ENCODE measurements at regions not wholly inside any gene's neighbourhood (a gene's known extent, or its start where the extent isn't known, plus 50 kb on each side); places are given as distances from the start of the nearest gene placed in this dataset.
"Not testable (repeated sequence)": the region's sequence is repeated elsewhere in the genome, so short reads cannot be mapped to it uniquely, and the experiment has no call there.

DNA sequence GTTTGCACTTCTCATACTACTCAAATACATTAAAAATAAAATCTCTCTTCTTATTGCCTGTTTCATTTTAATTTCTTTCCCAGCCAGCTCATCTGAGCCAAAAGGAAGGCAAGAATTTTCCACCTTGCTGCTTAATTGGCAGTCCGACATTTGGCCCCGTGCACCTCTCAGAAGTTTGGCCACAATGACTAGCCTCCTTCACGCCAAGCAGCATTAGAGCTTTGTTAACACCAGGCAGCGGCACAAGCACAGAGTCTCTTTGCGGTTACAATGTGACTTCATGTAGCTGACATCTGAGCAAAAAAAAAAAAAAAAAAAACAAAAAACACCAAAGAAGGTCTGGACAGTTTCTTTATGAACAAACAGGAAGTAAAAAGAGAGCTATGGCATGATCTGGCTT is 248.9 kb downstream of the OSR1 start:
- ChIA-PET POLR2A (no interaction called here), CTCF (no interaction called here)

DNA sequence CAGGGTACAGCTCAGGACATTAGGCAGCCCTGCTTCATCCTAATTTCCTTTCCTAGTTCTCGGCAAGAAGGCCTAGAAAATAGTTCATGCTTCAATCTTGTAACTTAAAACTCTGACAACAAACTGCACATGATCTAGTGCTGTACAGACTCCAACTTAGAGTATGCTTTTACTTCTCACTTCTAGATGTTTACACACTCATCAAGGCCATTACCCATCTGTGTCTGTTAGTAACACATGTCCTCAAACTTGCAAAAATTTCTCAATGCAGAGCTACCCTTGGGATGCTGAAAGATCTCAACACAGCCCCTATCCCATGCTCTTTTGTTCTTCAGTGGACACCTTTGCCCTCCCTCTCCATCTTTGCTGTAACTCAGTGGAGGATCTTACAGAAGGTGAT is 252.0 kb downstream of the OSR1 start:
- CTCF ChIA-PET = no interaction called here
- POLR2A ChIA-PET = no interaction called here

DNA sequence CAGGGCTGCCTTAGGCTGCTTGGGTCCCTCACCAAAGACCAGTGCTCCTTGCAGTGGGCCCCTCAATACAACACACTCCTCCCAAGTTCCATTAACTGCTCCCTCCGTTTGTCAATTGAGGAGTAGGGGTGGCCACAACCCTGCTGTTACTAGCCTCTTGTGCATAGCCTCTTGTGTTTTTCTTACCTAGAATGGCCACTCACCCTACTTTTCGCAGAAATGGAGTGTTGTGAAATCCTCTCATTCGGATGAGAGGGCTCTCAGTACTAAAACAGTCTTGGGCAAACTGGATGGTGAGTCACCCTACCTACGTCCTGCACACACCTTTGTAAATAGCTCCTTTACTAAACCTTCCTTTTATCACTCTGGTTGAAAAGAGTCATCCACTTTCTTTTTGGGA is 253.9 kb downstream of the OSR1 start:
- CTCF ChIA-PET = no interaction called here
- POLR2A ChIA-PET = no interaction called here

DNA sequence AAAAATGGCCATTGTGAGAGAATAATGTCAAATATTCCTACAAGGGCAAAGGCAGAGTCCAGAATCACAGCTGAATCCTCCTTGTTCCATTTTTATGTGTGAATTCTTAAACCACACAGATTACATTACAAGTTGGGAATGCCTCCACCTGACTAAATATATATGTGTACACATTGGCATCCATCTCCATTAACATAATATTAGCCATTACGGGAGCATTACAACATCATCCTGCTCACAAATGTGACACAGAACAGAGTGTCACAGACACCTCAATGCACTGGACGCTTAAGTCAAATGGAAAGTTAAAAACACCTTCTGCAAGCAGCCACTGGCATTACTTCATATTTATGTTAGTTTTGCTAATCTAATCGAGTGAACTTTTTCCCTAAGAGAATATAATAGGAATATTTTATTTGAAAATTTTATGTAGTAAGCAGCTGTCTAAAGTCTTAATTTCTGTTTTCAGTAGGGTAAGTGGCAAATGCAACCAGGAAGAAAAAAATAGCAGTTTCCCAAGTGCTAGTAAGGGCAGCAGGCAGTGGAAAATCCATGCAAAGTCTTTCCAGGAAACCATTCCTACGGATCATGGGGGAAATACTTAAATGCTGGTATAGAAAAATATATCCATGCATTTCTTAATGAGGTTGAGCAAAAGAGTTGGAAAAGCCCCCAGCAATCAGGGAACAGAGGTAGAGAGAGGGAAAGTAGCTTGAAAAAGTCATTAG is 255.6 kb downstream of the OSR1 start:
- ChIA-PET POLR2A (no interaction called here), CTCF (no interaction called here)

DNA sequence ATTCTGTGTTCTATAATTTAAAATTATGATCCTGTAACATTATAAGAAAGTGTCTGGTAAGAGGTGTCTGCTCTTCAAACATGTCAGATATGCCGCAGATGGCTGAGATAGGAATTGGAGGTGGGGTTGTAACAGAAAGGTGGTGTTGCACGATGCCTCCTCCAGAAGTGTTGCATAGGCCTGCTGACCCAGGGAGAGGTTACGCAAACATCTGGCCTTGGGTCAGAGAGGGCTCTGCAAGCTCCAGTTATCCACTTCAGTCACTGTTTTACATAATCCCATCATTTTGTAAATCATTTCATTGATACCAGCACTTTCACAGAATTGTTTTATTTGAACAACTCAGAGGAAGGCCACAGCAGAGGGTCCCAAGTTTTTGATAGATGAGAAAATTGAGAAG is 256.5 kb downstream of the OSR1 start:
- ChIA-PET POLR2A (no interaction called here), CTCF (no interaction called here)

DNA sequence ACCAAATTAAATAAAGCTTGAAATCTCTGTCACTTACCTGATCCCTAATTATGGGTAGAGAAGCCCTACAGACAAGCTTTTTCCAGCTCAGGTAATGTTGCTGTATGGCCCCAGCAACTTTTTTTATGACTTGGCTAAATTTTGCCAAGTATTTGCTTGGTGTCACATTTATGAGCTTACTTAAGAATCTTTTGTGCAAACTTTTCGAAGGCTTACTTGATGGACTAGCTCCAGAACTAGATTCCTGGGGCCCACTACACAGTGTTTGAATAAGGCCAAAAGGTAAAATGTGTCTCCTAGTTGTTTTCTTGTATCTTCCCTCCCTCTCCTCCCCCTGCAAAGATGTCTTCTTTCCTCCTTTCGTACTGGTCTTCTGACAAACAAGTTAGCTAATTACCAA is 257.9 kb downstream of the OSR1 start:
- CTCF ChIA-PET = no interaction called here
- POLR2A ChIA-PET = no interaction called here

DNA sequence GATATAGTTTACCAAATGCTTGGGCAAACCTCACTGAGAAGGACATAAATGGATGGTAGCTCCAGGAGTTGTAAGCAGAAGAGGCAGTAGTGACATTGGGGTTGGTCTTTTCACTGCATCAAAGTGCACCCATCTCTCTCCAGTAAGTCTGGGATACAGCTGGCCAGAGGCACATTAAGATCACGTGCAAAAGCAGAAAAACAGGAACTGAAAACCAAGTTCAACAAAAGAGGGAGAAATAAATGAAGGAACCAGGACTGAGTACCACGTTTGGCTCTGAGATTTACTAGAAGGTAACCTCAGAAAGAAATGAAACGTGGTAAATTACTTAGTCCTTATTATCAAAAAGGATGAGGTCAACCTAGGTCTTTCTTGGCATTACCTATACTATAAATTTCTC is 259.2 kb downstream of the OSR1 start:
- CTCF ChIA-PET = no interaction called here
- POLR2A ChIA-PET = no interaction called here

DNA sequence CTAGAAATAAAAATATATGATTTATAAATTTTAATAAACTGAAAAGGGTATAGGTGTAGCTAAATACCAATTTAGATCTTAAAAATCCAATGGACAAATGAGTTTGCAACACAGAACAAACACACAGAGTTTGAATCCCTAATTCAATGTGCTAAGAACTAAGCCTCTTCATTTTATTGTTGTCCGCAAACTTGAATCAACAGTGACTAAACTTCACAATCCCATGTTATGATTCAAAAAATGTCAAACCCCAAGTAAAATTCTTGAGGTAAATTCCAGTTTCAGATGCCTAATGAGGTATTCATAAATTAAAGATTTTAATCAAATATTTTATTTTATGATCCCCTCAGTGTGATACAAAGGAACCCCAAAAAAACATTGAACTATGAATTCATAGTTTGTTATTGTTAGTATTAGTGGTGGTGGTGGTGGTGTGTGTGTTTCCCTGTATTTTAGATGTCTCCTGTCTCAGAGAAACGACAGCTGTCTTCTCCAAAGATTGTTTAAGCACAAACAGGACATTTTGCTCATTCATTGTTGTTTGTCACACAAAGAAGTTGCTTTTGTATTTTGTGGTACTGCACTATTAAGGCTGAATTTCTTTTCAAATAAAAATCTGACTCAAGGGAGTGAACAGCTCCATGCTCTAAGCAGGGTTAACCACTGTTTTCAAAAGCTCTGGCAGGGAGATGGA is 259.8 kb downstream of the OSR1 start:
- CTCF ChIA-PET = no interaction called here
- POLR2A ChIA-PET = no interaction called here

DNA sequence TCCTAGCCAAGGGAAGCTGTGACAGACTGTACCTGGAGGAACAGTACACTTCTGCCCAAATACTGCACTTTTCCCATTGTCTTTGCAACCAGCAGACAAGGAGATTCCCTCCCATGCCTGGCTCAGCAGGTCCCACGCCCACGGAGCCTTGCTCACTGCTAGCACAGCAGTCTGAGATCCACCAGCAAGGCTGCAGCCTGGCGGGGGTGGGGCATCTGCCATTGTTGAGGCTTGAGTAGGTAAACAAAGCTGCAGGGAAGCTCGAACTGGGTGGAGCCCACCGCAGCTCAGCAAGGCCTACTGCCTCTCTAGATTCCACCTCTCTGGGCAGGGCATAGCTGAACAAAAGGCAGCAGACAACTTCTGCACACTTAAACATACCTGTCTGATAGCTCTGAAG is 268.9 kb downstream of the OSR1 start:
- POLR2A ChIA-PET = not testable (repeated sequence)

DNA sequence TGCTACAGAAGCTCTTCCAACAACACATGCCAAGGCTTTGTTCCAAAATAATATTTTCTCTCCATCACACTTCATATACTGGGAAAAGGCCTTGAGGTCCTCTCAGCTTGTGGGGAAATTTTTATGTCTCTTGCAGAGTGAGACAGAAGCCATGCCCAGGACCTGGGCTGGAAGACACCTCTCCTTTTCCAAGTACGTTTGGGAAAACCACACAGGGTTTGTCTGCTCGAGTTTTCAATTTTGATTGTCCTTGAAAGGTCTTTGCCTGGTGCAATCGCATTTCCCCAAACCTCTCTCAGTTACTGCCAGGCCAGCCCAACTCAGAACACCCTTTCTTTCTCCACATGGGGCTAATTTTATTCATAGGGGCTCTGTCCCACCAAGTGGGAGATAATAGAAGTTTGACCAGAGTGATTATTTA is 272.2 kb downstream of the OSR1 start:
- ChIA-PET CTCF (no interaction called here), POLR2A (no interaction called here)

More for the DNA sequence above, 268.9 kb downstream of the OSR1 start:
- CTCF ChIA-PET = not testable (repeated sequence)

DNA sequence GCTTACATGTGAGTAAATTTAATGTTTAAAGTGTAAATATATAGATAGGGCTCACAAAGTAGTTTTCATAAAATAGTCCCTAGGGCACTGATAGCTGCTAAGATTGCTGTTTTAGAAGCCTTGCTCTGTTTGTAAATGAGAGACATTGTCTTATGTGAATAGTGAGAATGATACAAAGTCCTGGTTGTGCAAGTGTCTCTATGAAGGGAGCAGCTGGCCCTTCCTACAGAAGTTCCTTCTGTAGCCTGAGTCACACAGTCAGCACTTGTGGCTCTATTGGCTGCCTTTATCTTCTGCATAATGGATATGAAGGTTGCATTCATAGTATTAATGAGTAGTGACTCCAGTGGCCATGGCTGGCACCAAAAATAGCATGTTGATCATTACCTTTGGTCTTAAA is 279.7 kb downstream of the OSR1 start:
- CTCF ChIA-PET = no interaction called here
- POLR2A ChIA-PET = no interaction called here

DNA sequence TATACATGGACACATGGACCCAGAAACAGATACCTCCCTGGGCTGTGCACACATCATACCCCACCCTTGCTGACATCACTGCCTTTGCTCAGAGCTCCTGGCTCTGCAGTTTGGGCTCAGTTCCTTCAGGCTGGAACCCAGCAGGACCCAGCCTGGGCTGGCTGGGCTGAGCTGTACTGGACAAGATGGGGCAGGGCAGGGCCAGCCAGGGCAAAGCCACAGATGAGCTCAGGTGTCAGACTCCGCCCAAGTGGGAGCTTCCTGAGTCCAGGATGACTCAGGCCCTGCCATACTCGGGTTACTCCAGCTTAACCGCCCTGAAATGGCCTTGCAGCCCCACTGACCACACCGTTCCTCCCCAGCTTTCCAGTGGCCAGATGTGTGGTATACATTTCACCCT is 284.9 kb downstream of the OSR1 start:
- ChIA-PET CTCF (no interaction called here), POLR2A (no interaction called here)

DNA sequence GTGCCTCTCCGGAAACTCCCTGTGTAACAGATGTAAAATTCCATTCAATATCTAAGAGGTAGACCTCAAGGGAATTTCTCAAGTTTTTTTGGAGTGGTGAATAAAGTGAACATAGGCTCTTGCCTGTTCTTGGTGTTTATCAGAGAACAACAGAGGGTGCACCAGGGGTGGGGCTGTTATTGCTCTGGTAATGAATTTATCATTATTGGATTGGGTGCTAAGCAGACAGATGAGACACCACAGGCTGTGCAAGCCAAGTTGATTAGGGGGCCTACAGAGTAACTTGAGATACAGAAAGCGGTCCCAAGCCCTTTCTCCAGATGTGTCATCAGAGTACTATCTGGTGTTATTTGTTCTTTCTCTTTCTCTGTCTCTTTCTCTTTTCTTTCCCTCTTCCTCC is 286.3 kb downstream of the OSR1 start:
- POLR2A ChIA-PET = no interaction called here

DNA sequence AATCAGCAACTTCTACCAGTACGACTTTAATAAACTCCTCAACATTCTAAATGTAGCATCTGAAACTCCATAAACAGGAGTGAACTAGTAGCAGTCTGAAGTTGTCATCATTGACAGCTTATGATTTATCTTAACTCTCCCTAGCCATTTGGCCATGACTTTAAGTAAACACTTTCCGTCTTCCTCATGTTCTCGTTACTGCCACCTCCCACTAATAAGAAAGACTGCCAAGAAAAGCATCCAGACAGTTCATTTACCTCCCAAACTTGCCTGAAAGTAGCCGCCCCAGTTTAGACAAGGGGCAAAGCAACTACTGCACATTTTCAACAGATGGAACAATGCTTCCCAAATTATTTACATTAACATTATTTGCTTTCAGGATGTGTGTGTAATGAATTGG is 287.5 kb downstream of the OSR1 start:
- ChIA-PET CTCF (no interaction called here), POLR2A (no interaction called here)

More for the DNA sequence above, 286.3 kb downstream of the OSR1 start:
- CTCF ChIA-PET = no interaction called here

DNA sequence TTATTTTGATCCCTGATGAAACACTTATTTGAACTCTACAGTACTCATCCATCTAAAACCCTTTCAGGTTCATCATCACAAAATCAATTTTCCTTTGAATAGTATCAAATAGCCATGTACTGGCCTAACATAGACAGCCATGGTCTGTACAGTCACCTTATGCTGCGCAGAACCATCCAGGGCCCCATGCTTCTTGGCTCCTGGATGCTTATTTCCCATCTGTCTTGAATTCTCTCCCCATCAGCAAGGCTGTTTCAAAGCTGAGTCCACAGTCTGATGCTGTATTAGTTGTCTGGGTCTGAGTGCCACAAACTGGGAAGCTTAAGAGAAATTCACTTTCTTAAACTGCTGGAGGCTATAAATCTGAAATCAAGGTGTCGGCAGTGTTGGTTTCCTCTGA is 290.2 kb downstream of the OSR1 start:
- ChIA-PET CTCF (no interaction called here), POLR2A (no interaction called here)

DNA sequence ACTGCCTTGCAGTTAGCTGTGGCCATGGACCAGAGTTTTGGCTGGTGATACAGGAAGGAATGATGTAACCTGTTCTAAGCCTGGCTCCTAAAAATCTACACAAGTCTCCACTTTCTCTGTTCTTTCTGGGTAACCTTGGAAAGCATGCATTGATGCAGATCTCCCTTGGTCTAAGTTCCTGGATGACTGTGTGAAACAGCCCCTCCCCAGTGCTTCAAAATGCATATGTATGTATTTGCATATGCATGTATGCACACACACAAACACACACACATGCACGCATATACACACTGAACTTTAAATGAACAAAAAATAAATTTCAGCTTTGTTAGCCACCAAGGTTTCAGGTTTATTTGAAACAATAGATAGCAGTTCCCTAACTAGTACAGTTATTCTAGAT is 296.1 kb downstream of the OSR1 start:
- ChIA-PET CTCF (no interaction called here), POLR2A (no interaction called here)

DNA sequence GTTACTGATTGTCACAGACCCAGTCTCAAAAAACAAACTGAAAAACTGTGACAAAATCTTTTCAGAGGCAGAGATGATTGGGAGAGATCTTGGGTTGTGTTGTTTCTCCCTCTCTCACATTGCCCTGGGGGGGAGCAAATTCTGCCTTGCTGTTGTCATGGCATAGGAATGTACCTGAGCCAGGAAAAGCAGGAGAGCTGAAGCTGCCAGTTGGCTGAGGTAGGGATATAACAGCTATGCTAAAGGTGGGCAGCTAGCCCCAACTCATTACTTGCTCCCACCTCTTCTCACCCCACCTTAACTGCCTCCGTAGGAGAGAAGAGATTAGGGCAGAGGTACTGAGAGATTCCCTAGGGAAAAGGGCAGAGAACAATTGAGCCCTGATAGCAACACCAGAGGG is 299.3 kb downstream of the OSR1 start:
- POLR2A ChIA-PET = no interaction called here
- CTCF ChIA-PET = no interaction called here

DNA sequence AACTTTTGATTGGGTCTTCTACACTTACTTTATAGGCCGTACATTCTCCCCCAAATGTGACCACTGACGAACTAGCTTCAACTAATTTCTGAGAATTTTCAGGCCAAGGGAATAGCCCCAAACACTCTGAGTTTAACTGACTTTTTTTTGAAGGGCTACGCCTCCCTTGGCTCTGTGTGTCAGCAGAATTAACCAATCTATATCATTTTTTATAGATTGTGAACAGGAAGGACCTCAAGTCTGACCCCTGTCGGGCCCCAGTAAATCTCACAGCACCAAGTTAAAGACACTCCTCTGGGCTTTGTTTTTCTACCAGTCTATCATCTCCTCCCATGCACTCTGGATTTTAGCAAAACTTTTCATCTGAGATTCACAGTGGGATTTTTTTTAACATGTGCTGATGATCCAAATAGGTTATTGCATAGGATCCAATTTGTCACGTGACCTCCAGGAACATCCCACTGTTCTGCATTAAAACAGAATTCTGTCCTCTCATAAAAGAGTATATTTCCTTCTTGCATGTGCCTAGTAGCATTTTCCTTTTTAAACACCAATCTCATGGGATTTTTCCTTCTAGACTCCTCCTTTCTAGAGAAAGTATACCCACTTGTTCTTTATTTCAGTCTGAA is 307.1 kb downstream of the OSR1 start:
- CTCF ChIA-PET = no interaction called here
- POLR2A ChIA-PET = no interaction called here

DNA sequence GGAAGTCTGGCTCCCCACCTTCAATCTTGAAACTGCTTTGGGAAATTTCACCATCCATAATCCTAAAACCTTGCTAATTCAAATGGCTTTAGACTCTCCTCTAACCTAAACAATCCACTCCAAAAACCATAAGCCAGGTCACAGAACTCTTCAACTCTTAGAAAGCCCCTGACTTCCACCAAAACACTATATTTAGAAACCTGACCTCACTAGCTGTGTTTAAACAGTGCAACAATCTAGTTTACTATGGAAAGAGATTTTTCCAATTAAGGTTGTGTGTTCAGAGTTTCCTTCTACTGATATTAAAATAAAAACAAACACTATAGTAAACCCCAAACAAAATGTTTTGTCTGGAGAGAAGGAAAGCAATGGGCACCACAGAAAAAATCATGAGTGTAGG is 308.1 kb downstream of the OSR1 start:
- CTCF ChIA-PET = no interaction called here
- POLR2A ChIA-PET = no interaction called here

DNA sequence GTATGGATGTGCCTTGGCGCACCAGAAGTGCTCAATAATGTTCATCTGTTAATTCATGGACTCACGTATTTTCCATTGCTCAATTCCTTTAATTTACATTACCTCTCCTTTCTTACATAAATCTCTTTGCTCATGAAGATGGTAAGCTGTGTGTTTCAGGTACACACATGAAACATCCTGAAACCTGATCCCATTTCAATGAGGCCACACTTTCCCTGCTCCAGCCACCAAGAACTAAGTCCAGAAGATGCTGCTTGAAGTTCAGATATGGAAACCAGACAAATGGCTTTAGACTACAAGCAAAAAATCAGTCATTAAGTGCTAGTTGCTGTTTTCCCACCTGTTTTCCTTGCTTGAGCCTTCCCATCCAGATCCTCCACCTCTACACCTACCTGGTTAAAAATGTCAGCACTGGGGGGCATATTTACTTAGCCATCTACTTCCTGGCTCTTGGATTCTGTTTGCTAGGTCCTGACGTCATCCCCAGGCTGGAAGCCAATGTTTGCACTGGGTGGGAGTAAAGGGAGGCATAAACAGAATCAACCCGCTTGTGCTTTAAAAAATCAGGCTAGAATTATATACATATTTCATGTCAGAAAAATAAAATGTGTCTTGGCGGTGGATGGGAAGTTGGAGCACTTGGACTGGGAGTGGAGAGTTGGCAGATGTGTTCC is 309.7 kb downstream of the OSR1 start:
- ChIA-PET POLR2A (no interaction called here), CTCF (no interaction called here)
